ENCODE measurements at regions not wholly inside any gene's neighbourhood (a gene's known extent, or its start where the extent isn't known, plus 50 kb on each side); places are given as distances from the start of the nearest gene placed in this dataset.

DNA sequence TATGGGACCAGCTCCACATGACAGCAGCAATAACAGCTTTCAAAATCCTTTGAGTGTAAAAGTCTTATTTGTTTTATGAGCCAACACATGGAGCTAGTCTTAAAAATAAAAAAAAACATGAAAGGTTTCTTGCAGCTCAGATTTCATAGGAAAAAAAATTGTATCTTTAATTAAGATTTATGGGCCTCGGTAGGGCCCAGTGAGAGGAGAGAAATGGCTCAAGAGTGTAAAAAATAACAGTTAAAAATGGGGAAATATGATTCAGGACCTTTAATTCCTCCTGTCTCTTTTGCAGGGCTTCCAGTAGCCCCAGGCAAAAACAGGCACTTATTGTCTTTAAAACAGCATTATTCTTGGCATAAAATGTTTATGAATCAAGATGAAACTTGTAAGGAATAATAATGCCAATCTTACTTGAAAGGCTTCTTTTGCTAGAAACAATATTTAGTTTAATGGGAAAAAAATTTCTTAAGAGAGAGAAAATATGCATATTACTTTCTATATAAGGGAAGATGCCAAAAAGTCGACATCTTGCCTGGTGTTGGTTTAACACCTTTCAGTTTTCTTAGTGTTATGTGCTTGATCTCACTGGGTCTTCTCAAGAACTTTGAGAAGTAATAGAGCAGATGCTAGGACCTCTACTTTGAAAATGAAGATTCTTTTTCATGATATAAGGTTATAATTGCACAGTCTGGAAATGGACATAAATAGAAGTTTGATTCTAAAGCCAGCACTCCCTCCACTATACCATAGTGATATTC is 71.3 kb upstream of the SETBP1 start:
- DNase-seq, result no peak

DNA sequence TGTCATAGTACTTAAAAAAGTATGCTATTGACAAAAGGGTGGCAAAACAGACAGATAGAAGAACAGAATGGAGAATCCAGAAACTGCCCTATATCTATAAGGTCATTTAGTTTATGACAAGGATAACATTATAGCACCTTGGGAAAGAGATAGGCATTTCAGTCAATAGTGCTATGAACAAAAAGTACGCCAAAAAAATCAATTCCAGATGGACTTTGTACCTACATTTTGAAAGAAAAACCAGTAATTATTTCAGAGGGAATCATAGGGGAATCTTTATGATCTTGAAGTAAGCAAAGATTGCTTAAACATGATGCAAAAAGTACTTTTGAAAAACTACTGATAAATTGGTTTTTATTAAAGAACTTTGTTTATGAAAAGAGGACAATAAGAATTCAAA is 59.9 kb upstream of the SETBP1 start:
- no peak for DNase-seq

DNA sequence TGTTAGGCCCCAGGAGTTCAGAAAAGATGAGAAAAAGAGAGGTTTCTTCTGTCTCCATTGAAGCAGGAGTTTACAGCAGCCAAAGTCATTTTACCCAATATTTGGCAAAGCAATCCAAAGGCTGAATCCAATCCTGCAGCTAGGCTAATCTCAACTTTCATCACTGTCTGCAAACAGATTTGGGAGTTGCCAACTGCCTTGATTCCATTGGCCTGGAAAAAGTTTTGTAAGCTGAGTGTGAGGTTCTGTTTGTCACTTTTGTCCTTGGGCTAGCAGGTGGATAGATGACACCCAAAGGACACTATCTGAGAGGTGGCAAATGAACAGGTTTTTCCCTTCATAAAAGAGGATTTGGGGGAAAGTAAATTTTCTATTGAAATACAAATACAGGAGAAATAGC is 56.6 kb upstream of the SETBP1 start:
- no peak for DNase-seq

DNA sequence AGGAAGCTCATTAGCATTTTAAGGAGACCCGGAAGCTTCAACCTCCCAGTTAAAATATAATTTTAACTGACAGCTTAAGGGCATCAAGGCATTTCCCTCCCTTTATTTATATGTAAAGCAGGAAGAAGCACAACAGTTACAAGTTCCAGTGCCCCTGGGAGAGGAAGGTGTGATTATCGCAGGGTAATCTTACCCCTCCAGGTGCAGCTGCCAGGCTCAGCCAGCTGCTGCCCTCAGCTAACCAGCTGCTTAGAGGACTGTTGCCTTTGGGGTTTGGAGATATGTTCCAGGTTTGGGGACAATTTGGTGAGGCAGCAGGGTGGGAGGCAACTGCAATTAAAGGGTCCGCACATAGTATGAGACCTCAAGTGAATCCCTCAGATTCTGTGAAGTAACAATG is 55.3 kb upstream of the SETBP1 start:
- no peak for DNase-seq

DNA sequence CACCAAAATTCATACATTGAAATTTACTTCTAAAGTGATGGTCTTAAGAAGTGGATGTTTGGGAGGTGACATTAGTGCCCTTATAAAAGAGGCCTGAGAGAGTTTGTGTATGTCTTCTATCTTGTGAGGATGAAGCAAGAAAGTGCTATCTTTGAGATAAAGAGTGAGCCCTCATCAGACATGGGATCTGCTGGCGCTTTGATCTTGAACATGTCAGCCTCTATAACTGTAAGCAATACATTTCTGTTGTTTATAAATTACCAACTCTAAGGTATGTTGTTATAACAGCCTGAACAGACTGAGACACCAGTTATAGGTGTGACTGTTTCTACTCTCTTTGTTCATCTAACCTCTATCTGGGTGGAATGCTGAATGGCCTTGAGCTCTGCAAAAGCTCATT is 54.5 kb upstream of the SETBP1 start:
- no peak for DNase-seq

DNA sequence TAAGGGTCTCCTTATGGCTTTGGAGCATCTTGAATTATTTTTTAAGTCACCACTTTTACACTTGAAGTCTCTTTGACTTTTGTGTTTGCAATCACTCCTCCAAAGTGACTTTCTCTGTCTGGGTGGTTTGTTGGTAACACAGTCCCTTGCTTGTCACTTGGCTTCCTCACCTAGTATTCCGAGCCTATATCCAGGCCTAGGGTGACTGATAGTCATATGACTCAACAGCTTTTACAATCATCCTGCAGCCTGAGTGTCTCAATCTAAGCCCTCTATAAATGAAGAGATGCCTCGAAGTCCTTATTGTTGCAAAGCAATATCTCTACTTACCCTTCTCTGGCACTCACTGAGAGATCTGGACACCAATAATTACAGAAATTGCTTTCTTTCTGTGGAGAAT is 53.9 kb upstream of the SETBP1 start:
- no peak for DNase-seq

DNA sequence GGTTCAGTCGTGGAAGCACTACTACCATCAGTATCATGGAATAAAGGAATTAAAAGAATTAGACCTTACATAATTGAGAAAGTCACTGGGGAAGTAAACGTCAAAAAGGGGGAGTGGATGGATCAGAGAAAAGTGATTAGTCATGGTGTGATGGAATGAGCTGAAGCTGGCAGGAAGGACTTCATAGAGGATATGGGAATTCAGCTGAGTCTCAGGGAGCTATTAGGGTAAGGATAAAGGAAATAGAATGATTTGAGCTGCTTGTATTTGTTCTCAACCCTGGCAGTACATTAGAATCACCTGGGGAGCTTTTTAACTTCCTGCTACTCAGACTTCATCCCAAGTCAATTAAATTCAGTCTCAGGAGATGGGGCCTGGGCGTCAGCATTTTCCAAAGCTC is 53.4 kb upstream of the SETBP1 start:
- no peak for DNase-seq

DNA sequence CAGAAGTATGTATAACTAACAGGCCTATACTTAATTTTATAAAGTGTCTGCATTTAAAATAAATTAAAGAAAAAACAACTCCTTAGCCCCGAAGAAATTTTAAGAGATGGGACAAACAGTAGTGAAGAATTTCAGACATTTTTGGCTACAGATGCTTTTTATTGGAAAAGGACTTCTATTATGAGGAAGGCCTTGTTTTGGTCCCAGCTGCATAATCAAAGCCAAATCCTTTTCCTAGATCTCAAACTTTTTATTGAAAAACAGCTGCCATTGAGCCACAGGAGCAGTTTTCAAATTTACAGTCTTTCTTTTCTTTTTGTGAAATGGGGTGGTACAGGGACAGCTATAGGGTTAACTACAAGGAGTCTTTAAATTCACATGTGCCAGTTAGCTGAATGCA is 51.3 kb upstream of the SETBP1 start:
- DNase-seq, result no peak

DNA sequence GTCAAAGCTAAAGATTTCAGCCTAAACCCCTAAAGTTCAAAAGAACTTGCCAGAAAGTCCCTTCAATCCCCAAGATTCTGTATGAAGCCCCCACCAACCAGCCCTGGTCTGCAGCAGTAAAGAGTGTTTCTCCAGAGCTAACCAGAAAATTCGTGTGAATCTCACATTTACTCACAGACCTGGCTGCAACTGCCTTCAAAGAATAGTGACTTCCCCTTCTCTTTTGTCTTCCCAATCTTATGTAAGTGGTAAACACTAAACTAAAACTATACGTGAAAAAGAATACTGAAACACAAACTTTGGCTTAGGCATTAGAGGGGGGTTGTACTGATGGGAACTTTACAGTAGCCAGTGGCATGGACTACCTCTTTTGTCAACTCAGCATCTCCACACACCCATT is 50.6 kb upstream of the SETBP1 start:
- DNase-seq, result no peak
